Sigmoid colon (tissue), 4 donors: ENCODE measurements at regions not wholly inside any gene's neighbourhood (a gene's known extent, or its start where the extent isn't known, plus 50 kb on each side); places are given as distances from the start of the nearest gene placed in this dataset.

Source experiments
- CTCF ChIP-seq, 4 experiments: fragments of 450-650 bp in 3 of 4; fragments of 200-600 bp in 1 of 4; IDR thresholded peaks; one replicate each; pipeline ENCODE4 v1.5.1; 2016 to 2019; ENCODE audit warnings: antibody characterized with exemption in 4 of 4, mild to moderate bottlenecking in 3 of 4, moderate library complexity in 2 of 4
- POLR2AphosphoS5 ChIP-seq, 4 donors: sonication (generic); formaldehyde crosslinking; IDR thresholded peaks; one replicate each; pipeline ENCODE4 v1.6.1; 2017; ENCODE audit warnings: antibody characterized with exemption in 4 of 4

GRCh38 chrX:140433582-140433981 lies 71.3 kb downstream of the SOX3 start:
- TF ChIP-seq CTCF (IDR thresholded peaks at IDR 0.05) (no peak), POLR2AphosphoS5 (IDR thresholded peaks at IDR 0.05) (no peak)
